ENCODE measurements at regions not wholly inside any gene's neighbourhood (a gene's known extent, or its start where the extent isn't known, plus 50 kb on each side); places are given as distances from the start of the nearest gene placed in this dataset.

DNA sequence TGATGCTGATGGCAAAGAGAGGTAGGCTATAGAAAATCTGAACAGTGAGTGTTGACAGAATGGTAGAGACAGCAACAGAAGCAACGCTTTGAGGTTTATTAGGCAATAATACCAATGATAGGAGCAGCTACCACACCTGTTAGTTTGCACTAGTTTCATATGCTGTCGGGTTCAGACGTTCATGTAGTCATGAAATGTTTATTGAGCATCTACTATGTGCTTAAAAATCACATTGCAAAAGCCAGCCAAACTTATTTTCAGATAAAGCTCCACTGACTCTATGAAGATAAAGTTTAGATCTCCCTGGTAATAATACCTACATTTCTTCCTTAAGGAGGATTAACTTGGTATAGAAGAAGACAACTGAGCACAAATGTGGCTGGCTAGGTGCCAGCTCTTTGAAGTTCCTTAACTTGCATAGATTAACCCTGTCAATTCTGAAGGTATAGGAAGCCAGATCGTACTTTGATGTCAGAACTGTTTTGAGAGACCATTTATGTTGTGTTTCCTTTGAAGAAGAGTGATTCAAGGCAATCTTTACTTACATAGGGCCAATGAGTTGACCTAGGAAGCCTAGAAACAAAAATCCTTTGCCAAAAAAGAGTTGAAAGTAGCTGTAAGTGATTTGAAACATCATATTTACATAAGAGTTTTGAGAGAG lies 71.5 kb downstream of the DISP1 start:
- TF ChIP-seq, protein P1, sequence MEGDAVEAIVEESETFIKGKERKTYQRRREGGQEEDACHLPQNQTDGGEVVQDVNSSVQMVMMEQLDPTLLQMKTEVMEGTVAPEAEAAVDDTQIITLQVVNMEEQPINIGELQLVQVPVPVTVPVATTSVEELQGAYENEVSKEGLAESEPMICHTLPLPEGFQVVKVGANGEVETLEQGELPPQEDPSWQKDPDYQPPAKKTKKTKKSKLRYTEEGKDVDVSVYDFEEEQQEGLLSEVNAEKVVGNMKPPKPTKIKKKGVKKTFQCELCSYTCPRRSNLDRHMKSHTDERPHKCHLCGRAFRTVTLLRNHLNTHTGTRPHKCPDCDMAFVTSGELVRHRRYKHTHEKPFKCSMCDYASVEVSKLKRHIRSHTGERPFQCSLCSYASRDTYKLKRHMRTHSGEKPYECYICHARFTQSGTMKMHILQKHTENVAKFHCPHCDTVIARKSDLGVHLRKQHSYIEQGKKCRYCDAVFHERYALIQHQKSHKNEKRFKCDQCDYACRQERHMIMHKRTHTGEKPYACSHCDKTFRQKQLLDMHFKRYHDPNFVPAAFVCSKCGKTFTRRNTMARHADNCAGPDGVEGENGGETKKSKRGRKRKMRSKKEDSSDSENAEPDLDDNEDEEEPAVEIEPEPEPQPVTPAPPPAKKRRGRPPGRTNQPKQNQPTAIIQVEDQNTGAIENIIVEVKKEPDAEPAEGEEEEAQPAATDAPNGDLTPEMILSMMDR (optimal IDR thresholded peaks at IDR 0.05 in 1 of 3, IDR thresholded peaks at IDR 0.05 in 1 of 3, conservative IDR thresholded peaks at IDR 0.05 in 1 of 3; ENCODE audit: extremely low read depth in 1 of 3, insufficient read depth in 2 of 3, low read length in 3 of 3): no peak
- TF ChIP-seq EZH2 (IDR thresholded peaks at IDR 0.05; ENCODE audit: low read length): no peak

All from keratinocyte (primary cell).